ENCODE measurements at regions not wholly inside any gene's neighbourhood (a gene's known extent, or its start where the extent isn't known, plus 50 kb on each side); places are given as distances from the start of the nearest gene placed in this dataset.
"Not testable (repeated sequence)": the region's sequence is repeated elsewhere in the genome, so short reads cannot be mapped to it uniquely, and the experiment has no call there.

DNA sequence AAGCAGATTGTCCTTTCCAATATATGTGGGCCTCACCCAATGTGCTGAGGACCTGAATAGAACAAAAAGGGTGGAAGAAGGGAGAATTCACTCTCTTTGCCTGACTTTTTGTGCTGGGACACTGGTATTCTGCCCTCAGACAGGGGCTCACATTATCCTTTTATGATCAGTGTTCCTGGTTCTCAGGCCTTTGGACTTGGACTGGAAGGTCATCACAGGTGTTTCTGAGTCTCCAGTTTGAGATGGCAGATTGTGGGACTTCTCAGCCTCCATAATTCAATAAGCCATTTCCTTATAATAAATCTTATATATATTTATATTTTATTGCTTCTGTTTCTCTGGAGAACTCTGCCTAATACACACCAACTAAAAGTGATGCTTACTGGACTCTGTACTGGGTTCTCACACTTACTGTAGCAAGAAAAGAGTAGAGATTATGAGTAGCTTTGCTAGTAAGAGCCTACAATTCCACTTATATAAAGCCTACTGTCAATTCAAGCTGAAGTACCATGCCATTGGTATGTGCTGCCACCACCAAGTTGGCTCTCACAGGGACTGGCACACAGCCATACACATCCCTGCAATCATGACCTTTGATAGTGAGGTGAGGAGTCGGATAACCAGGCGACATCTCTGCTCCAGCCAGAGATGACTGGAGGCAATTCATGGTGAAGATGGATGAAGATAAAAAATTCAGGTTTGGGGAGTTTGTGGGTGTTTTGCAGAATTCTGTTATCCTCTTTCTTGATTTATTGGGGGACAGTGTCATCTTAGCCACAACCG lies 130.7 kb upstream of the NR3C1 start:
- no peak for DNase-seq (ENCODE audit: low read depth)

DNA sequence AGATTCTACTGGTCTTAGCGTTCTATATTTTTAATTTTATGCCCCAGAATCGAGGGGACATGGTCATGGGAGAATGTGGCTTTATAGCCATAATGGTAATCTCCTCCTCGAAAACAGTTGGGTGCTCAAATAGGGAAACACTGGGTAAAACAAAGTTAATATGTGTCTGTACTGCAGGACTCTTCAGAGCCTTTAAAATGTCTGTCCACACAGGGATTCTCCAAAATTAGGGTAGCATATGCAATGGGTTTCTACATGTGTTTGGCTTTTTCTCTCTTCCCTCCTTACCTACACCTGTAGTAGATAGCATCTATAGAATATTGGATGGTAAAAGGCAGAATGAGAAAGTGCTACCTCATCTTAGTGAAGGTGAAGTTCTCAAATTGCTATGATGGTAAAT lies 130.0 kb upstream of the NR3C1 start:
- DNase-seq (ENCODE audit: low read depth): no peak

DNA sequence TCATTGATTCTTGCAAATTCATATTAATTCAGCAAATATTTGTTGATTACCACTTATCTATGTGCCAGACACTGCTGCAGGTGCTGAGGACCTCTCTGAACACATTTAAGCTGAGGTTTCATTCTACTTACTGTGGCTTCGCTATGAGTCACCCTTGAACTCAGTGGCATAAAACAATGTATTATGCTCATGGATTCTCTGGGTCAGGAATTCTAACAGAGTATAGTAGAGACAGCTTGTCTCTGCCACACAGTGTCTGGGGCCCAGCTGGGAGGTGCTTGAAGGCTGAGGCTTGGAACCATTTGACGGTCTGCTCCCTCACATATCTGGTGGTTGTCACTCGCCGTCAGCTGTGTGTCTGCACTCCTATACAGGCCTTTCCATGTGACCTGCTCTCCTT lies 124.3 kb upstream of the NR3C1 start:
- no peak for DNase-seq (ENCODE audit: low read depth)

DNA sequence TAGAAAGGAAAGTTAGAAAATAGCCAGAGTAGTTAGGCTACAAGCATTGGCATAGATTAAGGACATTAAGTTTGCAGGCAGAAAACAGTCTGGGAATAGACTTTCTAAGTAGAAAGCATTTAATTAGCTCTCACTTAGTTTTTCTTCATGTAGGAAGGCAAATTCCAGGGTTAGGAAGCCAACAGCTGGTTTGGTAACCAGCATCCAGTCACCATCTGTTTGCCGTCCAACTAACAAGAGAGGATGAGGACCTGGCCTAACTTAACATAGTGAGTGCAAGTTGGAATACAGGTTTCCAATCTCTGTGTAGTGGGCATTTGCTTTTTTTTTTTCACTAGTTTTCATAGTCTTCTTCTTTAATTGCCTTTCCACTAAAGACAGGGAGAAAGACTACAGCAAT lies 121.7 kb upstream of the NR3C1 start:
- no peak for DNase-seq (ENCODE audit: low read depth)

DNA sequence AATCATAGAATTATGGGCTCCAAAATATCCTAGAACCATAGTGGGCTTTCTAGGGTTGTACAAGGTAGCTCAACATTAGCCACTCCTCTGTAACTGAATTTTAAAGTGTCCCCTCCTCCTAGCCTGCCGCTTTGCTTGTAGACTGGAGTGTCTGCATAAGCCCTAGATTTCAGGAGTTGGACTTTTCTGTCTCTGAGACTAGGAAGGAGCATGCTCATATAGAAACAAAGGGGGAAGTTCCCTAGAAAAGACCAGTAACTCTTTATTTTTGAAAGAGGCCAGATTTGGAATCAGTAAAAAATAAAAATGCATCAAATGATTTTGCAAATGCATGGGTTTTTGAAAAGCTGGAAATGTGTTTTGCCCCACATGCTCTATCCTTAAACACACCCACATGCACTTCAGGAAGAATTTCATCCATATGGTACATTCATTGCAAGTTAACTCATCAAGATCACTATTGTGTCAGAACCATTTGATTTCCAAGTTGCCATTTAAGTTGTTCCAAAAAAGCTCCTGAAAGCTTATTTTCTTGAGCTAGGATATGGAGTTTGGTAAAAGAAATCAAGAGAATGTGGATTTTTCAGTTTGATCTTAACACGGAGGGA lies 121.0 kb upstream of the NR3C1 start:
- no peak for DNase-seq (ENCODE audit: low read depth)

DNA sequence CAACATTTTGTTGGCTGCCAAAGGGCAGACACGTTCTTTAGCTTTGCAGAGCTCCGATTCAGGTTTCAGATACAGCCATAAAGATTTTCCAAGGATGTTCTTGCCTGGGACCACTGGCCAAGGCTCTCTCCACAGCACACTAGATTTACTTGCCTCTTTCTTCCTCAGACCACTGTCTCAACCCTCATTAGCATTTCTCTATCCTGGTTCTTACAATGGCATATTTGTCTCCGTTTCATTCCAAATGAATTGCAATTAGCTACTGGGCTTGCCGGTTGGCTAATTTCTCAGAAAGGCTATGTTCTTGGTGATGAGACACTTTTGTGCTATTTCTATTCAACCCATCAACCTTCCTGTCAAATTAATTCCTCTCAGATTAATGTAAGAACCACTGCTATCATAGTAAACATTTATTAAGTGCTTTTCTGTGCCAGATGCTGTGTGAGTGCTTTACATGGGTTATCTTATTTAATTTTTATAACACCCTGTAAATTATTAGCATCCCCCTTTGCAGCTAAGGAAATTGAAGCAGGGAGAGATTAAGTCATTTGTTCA lies 118.4 kb upstream of the NR3C1 start:
- no peak for DNase-seq (ENCODE audit: low read depth)

DNA sequence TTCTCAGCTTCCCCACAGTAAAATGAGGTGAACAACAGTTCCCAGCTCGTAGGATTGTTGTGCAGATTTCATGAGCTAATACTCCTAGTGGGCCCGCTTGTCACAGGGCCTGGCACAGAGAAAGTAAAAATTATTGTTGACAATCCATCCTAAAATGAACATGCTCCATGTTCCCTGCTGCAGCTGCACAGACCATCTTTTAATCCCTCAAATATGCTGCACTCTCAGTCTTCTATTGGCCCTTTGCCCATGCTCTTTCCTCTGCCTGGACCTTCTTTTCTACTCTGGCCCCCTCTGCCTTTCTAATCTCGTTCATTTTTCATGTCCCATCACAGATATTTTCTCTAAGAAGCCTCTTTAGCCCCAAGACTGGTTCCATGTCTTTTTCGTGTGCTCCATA lies 117.7 kb upstream of the NR3C1 start:
- no peak for DNase-seq (ENCODE audit: low read depth)

DNA sequence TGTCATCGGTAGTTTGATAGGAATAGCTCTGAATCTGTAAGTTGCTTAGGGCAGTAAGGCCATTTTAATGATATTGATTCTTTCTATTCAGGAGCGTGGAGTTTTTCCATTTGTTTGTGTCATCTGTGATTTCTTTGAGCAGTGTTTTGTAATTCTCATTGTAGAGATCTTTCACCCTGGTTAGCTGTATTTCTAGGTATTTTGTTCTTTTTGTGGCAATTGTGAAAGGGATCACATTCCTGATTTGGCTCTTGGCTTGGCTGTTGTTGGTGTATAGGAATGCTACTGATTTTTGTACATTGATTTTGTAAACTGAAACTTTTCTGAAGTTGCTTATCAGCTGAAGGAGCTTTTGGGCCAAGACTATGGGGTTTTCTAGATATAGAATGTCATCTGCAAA lies 115.7 kb upstream of the NR3C1 start:
- not testable (repeated sequence) for DNase-seq (ENCODE audit: low read depth)

DNA sequence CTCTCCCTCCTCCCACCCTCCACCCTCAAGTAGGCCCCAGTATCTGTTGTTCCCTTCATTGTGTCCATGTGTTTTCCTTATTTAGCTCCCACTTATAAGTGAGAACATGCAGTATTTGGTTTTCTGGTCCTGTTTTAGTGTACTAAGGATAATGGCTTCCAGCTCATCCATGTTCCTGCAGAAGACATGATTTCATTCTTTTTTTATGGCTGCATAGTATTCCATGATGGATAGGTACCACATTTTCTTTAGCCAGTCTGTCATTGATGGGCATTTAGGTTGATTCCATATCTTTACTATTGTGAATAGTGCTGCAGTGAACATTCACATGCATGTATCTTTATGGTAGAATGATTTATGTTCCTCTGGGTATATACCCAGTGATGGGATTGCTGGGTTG lies 114.3 kb upstream of the NR3C1 start:
- not testable (repeated sequence) for DNase-seq (ENCODE audit: low read depth)

DNA sequence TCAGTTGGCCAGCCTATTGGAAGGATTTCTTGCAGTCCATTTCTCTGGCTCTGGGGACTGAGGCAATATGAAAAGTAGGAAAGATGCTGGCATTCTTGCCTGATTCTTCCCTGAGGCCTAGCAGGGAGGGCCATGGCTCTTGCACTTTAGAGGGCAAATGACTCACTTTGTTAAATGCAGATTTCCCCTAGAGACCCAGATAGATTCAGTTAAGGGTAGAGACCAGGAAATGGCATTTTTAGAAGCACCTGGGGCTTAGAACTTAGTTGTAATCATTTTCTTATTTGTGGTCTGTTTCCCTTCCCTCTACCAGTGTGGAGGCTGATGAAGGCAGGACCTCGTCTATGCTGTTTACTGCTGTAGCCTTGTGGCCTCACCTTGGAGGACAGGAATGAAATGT lies 112.8 kb upstream of the NR3C1 start:
- no peak for DNase-seq (ENCODE audit: low read depth)

DNA sequence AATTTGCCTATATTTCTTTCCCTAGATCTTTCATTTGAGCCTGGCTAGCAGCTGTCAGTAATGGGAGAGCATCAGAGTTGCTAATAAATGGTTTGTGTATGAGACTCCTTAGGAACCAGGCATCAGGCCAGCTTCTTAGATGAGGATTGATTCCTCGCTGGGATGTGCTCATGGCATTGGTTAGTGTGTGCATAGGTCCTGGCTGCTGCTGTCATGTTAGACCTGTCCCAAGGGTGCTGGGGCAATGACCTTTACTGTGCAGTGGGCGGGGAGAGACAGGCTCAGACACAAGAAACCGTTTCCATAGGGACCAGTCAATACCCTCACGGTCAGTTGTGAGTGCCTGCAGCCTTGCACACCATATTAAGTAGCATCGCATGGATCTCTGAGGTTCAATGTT lies 112.3 kb upstream of the NR3C1 start:
- no peak for DNase-seq (ENCODE audit: low read depth)

DNA sequence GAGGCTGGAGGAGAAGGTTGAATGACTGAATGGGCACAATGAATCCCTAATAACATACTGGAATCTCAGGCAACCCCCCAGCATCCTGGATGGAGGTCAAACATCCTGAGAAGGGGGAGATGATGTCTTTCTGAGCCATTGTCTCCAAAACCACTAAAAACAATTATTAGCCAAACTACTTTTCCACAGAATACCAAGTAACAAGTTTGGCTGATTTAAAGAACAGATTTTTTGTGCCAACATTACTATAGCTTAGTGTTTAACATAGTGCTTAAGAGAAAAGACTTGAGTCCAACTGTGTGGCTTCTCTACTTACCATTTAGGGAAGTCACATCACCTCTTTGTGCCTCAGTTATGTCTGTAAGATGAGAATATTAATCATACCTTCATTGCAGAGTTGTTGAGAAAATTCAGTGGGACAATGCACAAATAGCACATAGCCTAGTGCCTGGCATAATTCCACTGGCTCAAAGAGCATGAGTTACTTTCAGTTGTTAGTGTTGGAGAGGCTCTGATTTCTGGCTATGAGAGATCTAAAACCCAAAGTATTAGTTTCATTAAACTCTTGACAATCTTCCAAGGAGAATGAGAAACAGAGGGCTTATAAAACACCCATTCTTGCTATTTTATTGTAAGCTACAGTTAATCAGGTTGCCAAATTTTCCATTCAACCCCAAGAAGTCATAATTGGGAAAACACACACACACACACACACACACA lies 111.3 kb upstream of the NR3C1 start:
- no peak for DNase-seq (ENCODE audit: low read depth)

DNA sequence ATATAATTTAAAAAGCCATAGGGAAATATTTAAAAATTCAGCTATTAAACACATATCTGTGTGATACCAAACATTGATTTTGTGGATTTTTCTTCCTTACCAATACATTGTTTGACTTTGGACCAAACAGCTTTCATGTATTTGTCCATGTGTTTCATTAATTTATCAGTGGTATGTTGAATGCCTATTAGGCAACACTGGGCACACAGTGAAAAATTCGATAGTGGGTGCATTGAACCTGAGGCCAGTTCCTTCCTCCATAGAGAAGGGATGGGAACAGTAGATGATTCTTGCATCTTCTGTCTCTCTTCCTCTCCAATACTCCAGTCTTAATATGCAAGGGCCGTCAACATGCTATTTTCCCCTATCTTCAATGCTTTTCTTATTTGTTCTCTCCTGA lies 110.2 kb upstream of the NR3C1 start:
- no peak for DNase-seq (ENCODE audit: low read depth)

DNA sequence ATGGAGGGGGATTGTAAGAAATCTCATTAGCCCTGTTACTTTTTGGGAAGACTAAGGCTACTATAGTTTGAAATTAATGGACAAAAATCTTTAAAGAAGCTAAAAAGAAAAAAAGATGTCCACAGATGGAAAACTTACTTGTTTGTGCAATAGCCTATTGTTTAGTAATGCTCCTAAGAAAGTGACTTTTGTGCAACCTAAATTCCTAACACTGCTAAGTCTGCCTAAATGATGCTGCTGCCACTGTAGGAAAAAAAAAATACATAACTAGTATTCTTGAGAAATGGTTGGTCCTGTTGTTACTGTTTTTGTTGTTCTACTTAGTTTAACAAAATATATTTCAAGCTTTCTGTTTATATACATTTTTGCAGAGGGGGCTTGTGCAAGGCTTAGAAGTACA lies 108.2 kb upstream of the NR3C1 start:
- no peak for DNase-seq (ENCODE audit: low read depth)

DNA sequence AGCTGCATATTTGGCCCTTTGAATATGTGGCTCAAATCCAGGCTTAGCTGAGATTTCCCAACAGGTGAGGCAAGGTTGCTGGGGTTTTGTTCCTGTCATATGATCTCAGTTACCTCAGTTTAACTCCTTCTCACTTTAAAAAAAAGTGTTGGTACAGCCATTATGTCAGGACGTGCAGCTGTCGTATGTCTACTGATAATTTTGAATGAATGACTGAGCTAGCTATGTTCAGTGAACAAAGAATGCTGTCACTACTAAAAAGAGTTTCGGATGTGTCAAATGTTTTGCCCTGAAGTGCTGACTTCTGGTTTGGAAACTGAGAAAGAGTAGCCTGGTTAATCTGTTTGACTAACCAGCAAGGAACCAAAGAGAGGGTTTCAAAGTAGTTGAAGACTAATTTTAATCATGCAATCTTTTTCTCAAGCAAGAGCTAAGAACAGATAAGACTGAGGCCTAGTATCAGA lies 106.3 kb upstream of the NR3C1 start:
- DNase-seq (ENCODE audit: low read depth): no peak

DNA sequence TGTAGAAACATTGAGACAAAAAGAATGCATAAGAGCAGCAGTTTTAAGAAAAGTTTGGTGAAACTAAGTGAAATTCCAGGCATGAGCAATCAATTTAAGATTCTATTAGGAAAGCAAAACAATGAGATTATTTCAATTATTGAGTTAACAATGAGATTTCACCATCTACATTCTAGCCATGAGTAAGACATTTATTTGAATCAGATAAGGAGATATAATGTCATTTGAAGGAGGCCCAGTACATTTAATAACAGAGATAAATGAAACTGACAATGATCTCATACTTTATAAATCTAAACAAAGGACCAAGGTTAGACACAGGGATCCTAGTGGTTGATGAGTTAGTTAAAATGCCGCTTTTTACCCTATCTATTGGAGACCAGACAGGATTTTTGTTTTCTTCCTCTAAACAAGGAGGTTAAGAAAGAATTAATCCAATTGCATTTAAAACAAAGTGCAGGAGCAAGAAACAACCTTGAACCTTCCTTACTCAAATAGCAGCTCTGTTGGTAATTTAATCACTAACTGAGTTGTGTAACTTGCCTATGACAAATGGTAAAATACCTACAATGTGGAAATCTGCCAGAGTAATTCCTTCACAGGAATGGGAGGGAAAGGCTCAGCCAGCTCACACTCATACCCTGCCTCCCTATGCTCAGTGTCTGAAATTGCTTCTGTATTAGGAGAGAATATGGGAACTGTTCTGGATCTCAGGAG lies 103.5 kb upstream of the NR3C1 start:
- no peak for DNase-seq (ENCODE audit: low read depth)

DNA sequence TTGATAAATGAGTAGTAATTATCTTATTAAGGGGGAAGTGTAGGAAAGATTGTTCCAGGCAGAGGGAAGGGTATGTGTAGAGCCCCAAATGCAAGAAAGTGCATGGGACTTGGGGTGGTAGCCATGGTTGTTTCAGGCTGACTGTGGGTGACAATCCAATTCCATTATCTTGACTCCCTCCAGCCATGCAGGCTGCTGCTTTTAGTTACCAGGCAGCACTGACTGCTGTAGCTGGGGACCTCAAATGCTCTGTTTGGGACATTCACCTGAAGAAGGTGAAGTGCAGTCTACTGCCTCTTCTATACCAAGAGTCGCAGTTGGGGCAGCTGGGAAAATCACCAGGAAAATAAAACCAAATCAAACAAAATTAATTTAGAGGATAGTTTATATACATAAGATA lies 102.4 kb upstream of the NR3C1 start:
- no peak for DNase-seq (ENCODE audit: low read depth)

DNA sequence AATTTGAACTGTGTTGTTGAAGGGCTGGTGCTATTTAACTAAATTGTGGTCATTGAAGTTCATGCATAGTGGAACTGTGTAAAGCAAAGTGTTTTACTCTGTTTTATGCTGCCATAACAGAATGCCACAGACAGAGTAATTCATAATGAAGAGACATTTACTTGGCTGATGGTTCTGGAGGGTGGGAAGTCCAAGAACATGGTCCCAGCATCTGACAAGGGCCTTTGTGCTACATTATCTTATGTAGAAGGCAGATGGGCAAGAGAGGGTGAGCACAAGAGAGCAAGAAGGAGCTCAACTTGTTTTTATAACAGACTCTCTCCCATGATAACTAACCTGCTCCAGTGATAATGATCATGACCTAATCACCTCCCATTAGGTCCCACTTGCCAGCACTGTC lies 101.9 kb upstream of the NR3C1 start:
- DNase-seq (ENCODE audit: low read depth): no peak

DNA sequence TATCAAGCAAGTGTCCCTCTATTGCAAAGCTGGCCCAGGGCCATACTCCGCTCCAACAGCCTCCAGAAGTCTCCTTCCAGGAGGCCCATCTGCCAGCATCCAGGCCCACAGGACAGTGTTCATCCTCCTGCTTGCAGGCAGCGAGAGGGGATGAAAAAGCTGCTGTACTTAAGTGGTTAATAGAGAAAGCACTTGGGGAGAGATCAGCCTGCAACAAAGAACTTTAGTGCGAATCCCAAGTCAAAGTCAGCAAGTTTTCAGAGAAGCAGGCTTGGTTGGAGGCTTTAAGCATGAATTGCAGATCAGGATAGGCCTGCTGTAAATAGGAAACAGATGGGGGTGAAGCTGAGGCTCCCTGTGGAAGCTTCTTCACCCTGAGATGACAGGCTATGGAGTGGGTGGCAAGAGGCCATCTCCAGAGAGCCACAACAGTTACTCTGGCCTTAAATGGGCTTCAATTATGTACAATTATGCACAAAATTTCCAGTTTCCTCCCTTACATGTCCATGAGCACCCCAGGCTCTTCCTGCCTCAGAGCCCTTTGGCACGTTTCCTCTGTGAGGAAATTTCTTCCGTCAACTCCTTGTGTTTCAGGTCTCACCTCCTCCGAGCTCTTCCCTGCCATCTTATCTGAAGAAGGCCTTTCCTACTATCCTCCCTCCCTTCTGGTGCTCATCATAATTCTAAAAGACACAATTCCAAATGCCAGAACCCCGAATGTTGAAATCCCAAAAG lies 98.0 kb upstream of the NR3C1 start:
- DNase-seq (ENCODE audit: low read depth): no peak

DNA sequence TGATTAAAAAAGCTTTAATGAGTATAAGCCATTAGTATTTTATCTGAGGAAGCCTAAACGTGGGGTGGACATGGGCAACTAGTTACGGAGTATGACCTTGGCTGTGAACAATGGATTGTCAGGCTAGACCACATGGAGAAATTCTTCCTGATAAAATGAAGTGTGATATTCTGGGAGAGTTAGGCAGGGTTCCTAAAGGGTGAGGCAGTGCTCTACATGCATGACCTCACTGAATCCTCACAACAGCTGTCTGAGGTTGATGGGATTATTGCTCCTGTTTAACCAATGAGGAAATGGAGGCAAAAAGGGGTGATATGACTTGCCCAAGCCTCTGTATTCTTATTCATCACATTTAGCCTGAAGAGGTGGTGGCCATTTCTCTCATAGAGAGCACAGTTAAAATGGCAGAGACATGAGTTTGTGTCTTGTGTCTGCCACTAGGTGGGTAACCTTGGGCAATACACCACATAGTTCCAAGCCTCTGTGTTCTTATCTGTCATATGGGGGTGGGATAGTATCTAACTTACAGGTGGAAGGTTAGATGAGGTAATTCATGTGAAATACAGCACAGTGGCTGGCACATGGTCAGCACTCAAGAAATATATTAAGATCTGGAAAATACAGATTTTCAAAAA lies 96.1 kb upstream of the NR3C1 start:
- DNase-seq (ENCODE audit: low read depth): no peak

DNA sequence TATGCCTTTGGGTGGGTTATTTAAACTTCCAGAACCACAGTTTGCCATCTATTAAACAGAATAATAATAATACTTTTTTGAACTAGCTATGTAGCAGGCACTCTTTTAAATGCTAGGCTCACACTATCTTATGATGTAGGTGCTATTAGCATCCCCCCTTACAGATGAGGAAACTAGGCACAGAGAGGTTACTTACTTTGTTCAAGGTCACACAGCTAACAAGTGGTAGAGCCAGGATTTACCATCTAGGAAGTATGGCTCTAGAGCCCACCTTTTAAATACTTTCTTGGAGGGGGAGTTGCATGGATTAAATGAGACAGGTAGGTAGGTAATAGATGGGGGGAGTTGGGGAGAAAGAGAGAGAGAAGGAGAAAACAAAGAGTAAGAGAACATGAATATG lies 95.3 kb upstream of the NR3C1 start:
- DNase-seq (ENCODE audit: low read depth): no peak

Measured in activated T-cell treated with anti-CD3 and anti-CD28 coated beads for 48 hours (primary cell).